ENCODE measurements at regions not wholly inside any gene's neighbourhood (a gene's known extent, or its start where the extent isn't known, plus 50 kb on each side); places are given as distances from the start of the nearest gene placed in this dataset.

- Histone ChIP-seq H3K9me3 (ENCODE audit: control insufficient read depth, low read depth, low read length) (no peaks in the 10 kb centered on the region), H3K9me1 (ENCODE audit: control insufficient read depth, extremely low read depth, insufficient read depth, low read length) (no peaks in the 10 kb centered on the region), H3K36me3 (ENCODE audit: control insufficient read depth in 2 of 2, extremely low read depth in 1 of 2, insufficient read depth in 2 of 2, low read length in 2 of 2) (no peaks in the 10 kb centered on the region), H3K4me3 (ENCODE audit: control insufficient read depth in 2 of 3, extremely low read depth in 1 of 3, insufficient read depth in 2 of 3, low read depth in 1 of 3, low read length in 3 of 3) (no peak overlapping the region), H3K27me3 (ENCODE audit: control insufficient read depth, extremely low read depth, insufficient read depth, low read length) (no peaks in the 10 kb centered on the region), H4K20me1 (ENCODE audit: control insufficient read depth, extremely low read depth, insufficient read depth, low read length) (no peaks in the 10 kb centered on the region), H3K27ac (ENCODE audit: control insufficient read depth, insufficient read depth, low read length) (no peak overlapping the region), H3K4me1 (ENCODE audit: control insufficient read depth, extremely low read depth, insufficient read depth, low read length) (peaks cover 9% of the 10 kb centered on the region), H2AFZ (ENCODE audit: control insufficient read depth, low read length) (no peak overlapping the region), H3K79me2 (ENCODE audit: control insufficient read depth, insufficient read depth, low read length) (no peaks in the 10 kb centered on the region), H3K9ac (ENCODE audit: control insufficient read depth, extremely low read depth, insufficient read depth, low read length) (no peak overlapping the region), H3K4me2 (ENCODE audit: control insufficient read depth, extremely low read depth, insufficient read depth, low read depth, low read length) (no peak overlapping the region)
- no peak for FAIRE-seq
- DNase-seq (ENCODE audit: low read depth, low spot score): no peak
- TF ChIP-seq CTCF (optimal IDR thresholded peaks at IDR 0.05 in 1 of 3, IDR thresholded peaks at IDR 0.05 in 1 of 3, conservative IDR thresholded peaks at IDR 0.05 in 1 of 3; ENCODE audit: extremely low read depth in 1 of 3, insufficient read depth in 2 of 3, low read length in 3 of 3) (no peak), EZH2 (IDR thresholded peaks at IDR 0.05; ENCODE audit: low read length) (no peak)
- dilution Hi-C loops (cut with MboI; ENCODE audit: extremely low pct_ligation_motif_present, low sequenced_read_pairs): no loop called here
Observed at GRCh38 chr2:217332866-217333265, 473.0 kb upstream of the TNP1 start.

GRCh38 chr2:217332417-217332791 is 472.5 kb upstream of the TNP1 start:
- TF ChIP-seq CTCF (optimal IDR thresholded peaks at IDR 0.05 in 1 of 3, IDR thresholded peaks at IDR 0.05 in 1 of 3, conservative IDR thresholded peaks at IDR 0.05 in 1 of 3; ENCODE audit: extremely low read depth in 1 of 3, insufficient read depth in 2 of 3, low read length in 3 of 3) (no peak), EZH2 (IDR thresholded peaks at IDR 0.05; ENCODE audit: low read length) (no peak)
- no peak for DNase-seq (ENCODE audit: low read depth, low spot score)
- H3K9me1 ChIP-seq (ENCODE audit: control insufficient read depth, extremely low read depth, insufficient read depth, low read length): no peaks in the 10 kb centered on the region

More at GRCh38 chr2:217332417-217332791, 472.5 kb upstream of the TNP1 start:
- Histone ChIP-seq H3K79me2 (ENCODE audit: control insufficient read depth, insufficient read depth, low read length) (no peaks in the 10 kb centered on the region), H3K4me3 (ENCODE audit: control insufficient read depth in 2 of 3, extremely low read depth in 1 of 3, insufficient read depth in 2 of 3, low read depth in 1 of 3, low read length in 3 of 3) (no peak overlapping the region), H3K9me3 (ENCODE audit: control insufficient read depth, low read depth, low read length) (no peaks in the 10 kb centered on the region), H3K27ac (ENCODE audit: control insufficient read depth, insufficient read depth, low read length) (no peak overlapping the region), H4K20me1 (ENCODE audit: control insufficient read depth, extremely low read depth, insufficient read depth, low read length) (no peaks in the 10 kb centered on the region), H3K36me3 (ENCODE audit: control insufficient read depth in 2 of 2, extremely low read depth in 1 of 2, insufficient read depth in 2 of 2, low read length in 2 of 2) (no peaks in the 10 kb centered on the region), H3K9ac (ENCODE audit: control insufficient read depth, extremely low read depth, insufficient read depth, low read length) (no peak overlapping the region), H3K4me1 (ENCODE audit: control insufficient read depth, extremely low read depth, insufficient read depth, low read length) (peaks cover 9% of the 10 kb centered on the region), H3K4me2 (ENCODE audit: control insufficient read depth, extremely low read depth, insufficient read depth, low read depth, low read length) (no peak overlapping the region), H3K27me3 (ENCODE audit: control insufficient read depth, extremely low read depth, insufficient read depth, low read length) (no peaks in the 10 kb centered on the region), H2AFZ (ENCODE audit: control insufficient read depth, low read length) (no peak overlapping the region)
- dilution Hi-C loops (cut with MboI; ENCODE audit: extremely low pct_ligation_motif_present, low sequenced_read_pairs): no loop called here
- no peak for FAIRE-seq

Data from keratinocyte (primary cell).